AG04450 (cell line): ENCODE measurements at regions not wholly inside any gene's neighbourhood (a gene's known extent, or its start where the extent isn't known, plus 50 kb on each side); places are given as distances from the start of the nearest gene placed in this dataset. TPM values are rescaled to one million over a fixed set of nuclear protein-coding genes. Genes with fewer than 3 reads are reported as not detected.

Source experiments
- CTCF ChIA-PET: fragments of 300-600, 350-600 bp; formaldehyde crosslinking; extraction: SDS; loops from one replicate; lab custom pipeline; 2022; ENCODE audit warnings: antibody characterized with exemption, inconsistent platforms; lab: Charles Lee
- POLR2A ChIA-PET: fragments of 350-600 bp; formaldehyde crosslinking; extraction: SDS; loops from one replicate; lab custom pipeline; 2021; ENCODE audit warnings: antibody characterized with exemption, inconsistent platforms; lab: Yijun Ruan, JAX
- DNase-seq: peaks from one replicate; pipeline ENCODE4 v3.0.0-alpha.2; 2011; ENCODE audit warnings: low read depth, low spot score
- H3K27ac ChIP-seq: one replicate; pipeline ENCODE4 v1.5.1; 2012; ENCODE audit warnings: low read depth, low read length, control low read depth
- H3K27me3 ChIP-seq: one replicate; pipeline ENCODE4 v1.6.0; 2012; ENCODE audit warnings: low read length; ENCODE audit not compliant: control insufficient read depth, insufficient read depth
- H3K4me3 ChIP-seq: 2 replicates; pipeline ENCODE4 v1.5.1; 2011; ENCODE audit warnings: mild to moderate bottlenecking, low read depth, low read length, control low read depth
- H3K9me3 ChIP-seq: 2 replicates; pipeline ENCODE4 v1.5.1; 2012; ENCODE audit warnings: low read length; ENCODE audit not compliant: control insufficient read depth, insufficient read depth
- small RNA-seq: library from RNA; depleted of rRNA; stranded (forward); fragments of <200 nt; gene quantifications from one replicate; pipeline ENCODE3, GENCODE V24; 2012; ENCODE audit warnings: low read depth; ENCODE audit not compliant: insufficient read length
- TF ChIP-seq, protein P1 (sequence below): IDR thresholded peaks from 2 replicates; pipeline ENCODE4 v1.5.1; 2011; ENCODE audit warnings: low read depth, low read length, control low read depth, inconsistent platforms

DNA sequence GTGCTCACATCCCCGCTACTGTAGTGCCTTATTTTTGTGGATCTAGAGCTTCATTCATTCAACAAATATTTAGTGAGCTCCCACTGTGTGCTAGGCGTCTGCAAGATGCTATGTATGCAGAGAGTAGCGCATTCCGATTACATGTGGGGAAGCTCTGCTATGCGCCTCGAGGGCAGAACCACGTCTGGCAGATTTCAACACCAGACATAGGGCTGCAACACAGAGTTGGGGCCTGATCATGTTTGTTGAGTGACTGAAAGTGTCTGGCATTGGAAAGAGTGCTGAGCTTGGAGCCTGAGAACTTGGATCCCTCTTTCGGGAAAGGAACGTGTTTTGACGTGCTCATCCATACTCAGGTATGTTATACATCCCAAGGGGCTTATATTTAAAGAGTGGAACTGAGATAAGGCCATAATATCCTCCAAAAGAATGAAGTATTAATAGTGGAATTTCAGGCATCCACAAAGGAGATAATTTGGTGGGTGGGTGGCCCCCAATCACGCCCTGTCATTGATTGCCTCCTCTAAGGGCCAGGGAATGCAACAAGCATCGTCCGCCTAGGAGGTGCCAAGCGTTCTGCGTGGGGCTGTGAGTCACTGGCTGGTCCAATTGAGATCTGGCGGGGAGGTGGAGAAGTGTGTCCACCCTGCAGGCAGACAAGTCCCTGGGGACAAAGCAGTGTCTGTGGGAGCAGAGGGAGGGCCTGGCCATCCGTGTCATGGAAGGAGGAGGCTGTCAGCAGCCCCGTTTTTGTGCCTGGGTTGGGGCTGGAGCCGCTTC lies 62.8 kb upstream of the ZBTB40 start:
- no peak overlapping the region for H3K4me3 ChIP-seq
- no peaks in the 10 kb centered on the region for H3K9me3 ChIP-seq
- TF ChIP-seq, protein P1, sequence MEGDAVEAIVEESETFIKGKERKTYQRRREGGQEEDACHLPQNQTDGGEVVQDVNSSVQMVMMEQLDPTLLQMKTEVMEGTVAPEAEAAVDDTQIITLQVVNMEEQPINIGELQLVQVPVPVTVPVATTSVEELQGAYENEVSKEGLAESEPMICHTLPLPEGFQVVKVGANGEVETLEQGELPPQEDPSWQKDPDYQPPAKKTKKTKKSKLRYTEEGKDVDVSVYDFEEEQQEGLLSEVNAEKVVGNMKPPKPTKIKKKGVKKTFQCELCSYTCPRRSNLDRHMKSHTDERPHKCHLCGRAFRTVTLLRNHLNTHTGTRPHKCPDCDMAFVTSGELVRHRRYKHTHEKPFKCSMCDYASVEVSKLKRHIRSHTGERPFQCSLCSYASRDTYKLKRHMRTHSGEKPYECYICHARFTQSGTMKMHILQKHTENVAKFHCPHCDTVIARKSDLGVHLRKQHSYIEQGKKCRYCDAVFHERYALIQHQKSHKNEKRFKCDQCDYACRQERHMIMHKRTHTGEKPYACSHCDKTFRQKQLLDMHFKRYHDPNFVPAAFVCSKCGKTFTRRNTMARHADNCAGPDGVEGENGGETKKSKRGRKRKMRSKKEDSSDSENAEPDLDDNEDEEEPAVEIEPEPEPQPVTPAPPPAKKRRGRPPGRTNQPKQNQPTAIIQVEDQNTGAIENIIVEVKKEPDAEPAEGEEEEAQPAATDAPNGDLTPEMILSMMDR, result no peak
- no peak overlapping the region for H3K27ac ChIP-seq
- POLR2A ChIA-PET, result interaction anchor here (0.6 kb wide), 1 partner anchor 20 kb away, joined by 3 read pairs; no protein-coding TSS in a partner anchor
- peaks cover 6% of the 10 kb centered on the region for H3K27me3 ChIP-seq
- DNase-seq, result no peak
- CTCF ChIA-PET, result no interaction called here

DNA sequence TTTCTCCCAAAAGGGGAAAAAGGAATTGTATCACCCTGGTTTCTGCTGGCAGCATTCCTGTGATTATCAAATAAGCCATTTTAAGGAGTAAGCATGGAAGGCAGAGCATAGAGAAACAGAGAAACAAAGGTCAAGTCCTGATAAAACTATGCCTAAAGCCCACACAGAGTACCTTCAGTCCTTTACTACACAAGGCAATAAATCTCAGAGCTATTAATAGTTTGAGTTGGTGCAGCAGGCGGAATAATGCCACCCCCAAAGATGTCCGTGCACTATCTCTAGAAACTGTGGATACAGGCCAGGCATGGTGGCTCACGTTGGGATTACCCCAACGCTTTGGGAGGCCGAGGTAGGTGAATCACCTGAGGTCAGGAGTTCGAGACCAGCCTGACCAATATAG lies 58.1 kb upstream of the ZBTB40 start:
- TF ChIP-seq, protein P1, result no peak
- ChIA-PET CTCF (no interaction called here), POLR2A (no interaction called here)
- no peaks in the 10 kb centered on the region for H3K9me3 ChIP-seq
- no peak overlapping the region for H3K4me3 ChIP-seq
- no peak overlapping the region for H3K27ac ChIP-seq
- peaks cover 7% of the 10 kb centered on the region for H3K27me3 ChIP-seq
- DNase-seq, result no peak

DNA sequence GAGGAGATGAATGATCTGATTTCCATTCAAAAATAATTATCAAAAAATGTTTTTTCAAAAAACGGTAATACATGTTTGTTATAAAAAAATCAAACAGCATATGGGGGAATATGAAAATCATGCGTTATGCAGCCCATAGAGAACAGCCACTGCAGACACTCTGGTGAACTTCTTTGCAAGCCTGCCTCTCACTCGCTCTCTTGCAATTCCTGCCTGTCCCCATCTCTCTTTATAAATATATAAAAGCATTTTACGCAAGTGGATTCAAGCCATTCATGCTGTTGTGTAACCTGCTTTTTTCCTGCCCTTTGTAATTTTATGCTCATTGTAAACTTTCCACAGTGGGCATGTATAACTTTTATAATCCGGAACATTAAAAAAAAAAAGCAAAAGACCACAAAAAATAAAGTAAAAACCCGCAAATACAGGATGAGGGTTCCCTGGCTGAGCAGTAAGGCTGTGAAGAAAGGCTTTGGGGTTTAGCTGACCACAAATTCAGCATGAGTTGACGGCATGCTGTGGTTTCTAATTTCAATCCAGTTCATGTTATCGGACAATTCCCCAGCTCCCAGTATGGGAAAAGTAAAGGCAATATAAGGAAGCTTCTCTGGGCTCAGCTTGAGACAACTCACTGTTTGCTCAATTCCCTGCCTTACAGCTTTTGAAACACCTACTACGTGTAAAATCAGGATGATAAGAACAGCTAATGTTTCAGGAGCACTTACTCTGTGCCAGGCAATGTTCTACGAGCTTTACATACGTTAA lies 52.8 kb upstream of the ZBTB40 start:
- CTCF ChIA-PET, result interaction anchor here (0.6 kb wide), 1 partner anchor 299 kb away, joined by 6 read pairs; no protein-coding TSS in a partner anchor
- POLR2A ChIA-PET, result no interaction called here
- H3K27me3 ChIP-seq, result peaks cover 28% of the 10 kb centered on the region
- no peaks in the 10 kb centered on the region for H3K9me3 ChIP-seq
- TF ChIP-seq, protein P1, result no peak
- H3K4me3 ChIP-seq, result no peak overlapping the region
- H3K27ac ChIP-seq, result no peak overlapping the region
- DNase-seq, result no peak

DNA sequence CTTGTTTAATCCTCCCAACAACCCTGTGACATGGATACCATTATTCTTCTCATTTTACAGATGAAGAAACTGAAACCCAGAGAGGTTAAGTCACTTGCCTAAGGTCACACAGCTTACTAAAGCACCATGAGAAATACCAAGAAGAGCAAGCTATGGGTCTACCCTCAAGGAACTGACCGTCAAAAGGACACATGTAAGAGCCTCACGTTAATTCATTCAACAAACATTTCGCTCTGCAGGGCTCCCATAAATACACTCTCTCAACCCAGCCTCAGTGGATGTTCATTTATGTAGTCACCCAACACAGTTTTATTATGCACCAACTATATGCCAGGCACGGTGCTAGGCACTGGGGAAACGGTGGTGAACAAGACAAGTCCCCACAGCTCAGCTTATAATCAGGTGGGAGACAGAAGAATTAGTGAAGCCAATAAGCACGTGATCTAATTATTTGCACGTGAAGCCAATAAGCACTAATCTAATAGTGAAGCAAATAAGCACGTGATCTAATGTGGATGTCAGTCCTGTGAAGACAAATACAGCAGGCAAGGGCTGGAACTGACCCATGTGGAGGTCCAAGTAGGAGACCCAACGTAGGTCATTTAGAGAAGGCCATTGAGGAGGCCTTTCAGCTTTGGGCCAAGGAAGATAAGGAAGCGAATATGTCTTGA lies 52.1 kb upstream of the ZBTB40 start:
- no peak overlapping the region for H3K4me3 ChIP-seq
- POLR2A ChIA-PET, result no interaction called here
- TF ChIP-seq, protein P1, result no peak
- no peaks in the 10 kb centered on the region for H3K9me3 ChIP-seq
- CTCF ChIA-PET, result interaction anchor here (0.6 kb wide), 1 partner anchor 300 kb away, joined by 6 read pairs; no protein-coding TSS in a partner anchor
- H3K27me3 ChIP-seq, result peaks cover 30% of the 10 kb centered on the region
- H3K27ac ChIP-seq, result no peak overlapping the region
- DNase-seq, result no peak

Small RNA genes lying in the stretch of these regions (small RNA-seq; reads per million reads assigned to genes)
- gene MIR4418, result not detected
